HCT116 (cell line): ENCODE measurements at regions not wholly inside any gene's neighbourhood (a gene's known extent, or its start where the extent isn't known, plus 50 kb on each side); places are given as distances from the start of the nearest gene placed in this dataset.

Source experiments
- CTCF ChIP-seq, 3 experiments: fragments of 200-600 bp in 1 of 3; sonication (generic) in 1 of 3; IDR thresholded peaks in 2 of 3; conservative IDR thresholded peaks in 1 of 3; 2 replicates each; pipeline ENCODE4 v1.5.1; 2012 to 2017; ENCODE audit warnings: low read depth in 2 of 3, low read length in 2 of 3, antibody characterized with exemption in 1 of 3, borderline replicate concordance in 1 of 3, control low read depth in 1 of 3, mild to moderate bottlenecking in 1 of 3, mixed read lengths in 1 of 3, mixed run types in 1 of 3, moderate library complexity in 1 of 3; ENCODE audit not compliant: insufficient read depth in 1 of 3
- EGR1 ChIP-seq: IDR thresholded peaks from 2 replicates; pipeline ENCODE4 v1.6.1; 2012; ENCODE audit warnings: low read depth
- ELF1 ChIP-seq: IDR thresholded peaks from 2 replicates; pipeline ENCODE4 v1.6.1; 2012; ENCODE audit warnings: low read depth, borderline replicate concordance
- POLR2A ChIP-seq: IDR thresholded peaks from 2 replicates; pipeline ENCODE4 v1.7.0; 2011; ENCODE audit warnings: borderline replicate concordance; ENCODE audit not compliant: insufficient read depth, insufficient read length; ENCODE audit errors: extremely low read depth
- POLR2AphosphoS5 ChIP-seq: IDR thresholded peaks from 2 replicates; pipeline ENCODE4 v1.6.1; 2011; ENCODE audit warnings: mild to moderate bottlenecking, low read depth, low read length, moderate library complexity
- RAD21 ChIP-seq: IDR thresholded peaks from 2 replicates; pipeline ENCODE4 v1.6.1; 2012; ENCODE audit warnings: low read depth, mild to moderate bottlenecking
- SP1 ChIP-seq: IDR thresholded peaks from 2 replicates; pipeline ENCODE4 v1.6.1; 2012; ENCODE audit warnings: low read depth
- TCF7L2 ChIP-seq: IDR thresholded peaks from 2 replicates; pipeline ENCODE4 v1.7.0; 2011; ENCODE audit warnings: borderline replicate concordance, inconsistent platforms; ENCODE audit not compliant: insufficient read depth, insufficient read length; ENCODE audit errors: extremely low read depth
- YY1 ChIP-seq: IDR thresholded peaks from 2 replicates; pipeline ENCODE4 v1.6.1; 2011; ENCODE audit warnings: low read length, low read depth, moderate library complexity, mild to moderate bottlenecking; ENCODE audit not compliant: insufficient replicate concordance; ENCODE audit errors: extremely low read depth
- ZNF274 ChIP-seq: fragments of 200-500 bp; sonication (Bioruptor generic); IDR thresholded peaks from 2 replicates; pipeline ENCODE4 v1.6.1; 2014; ENCODE audit warnings: mild to moderate bottlenecking, low read depth, low read length, inconsistent platforms
- TF ChIP-seq, protein P1 (sequence below): IDR thresholded peaks from 2 replicates; pipeline ENCODE4 v1.6.1; 2012; ENCODE audit warnings: low read depth

- no peak for TF ChIP-seq CTCF (IDR thresholded peaks at IDR 0.05 in 2 of 3, conservative IDR thresholded peaks at IDR 0.05 in 1 of 3; ENCODE audit: borderline replicate concordance in 1 of 3, insufficient read depth in 1 of 3, low read depth in 2 of 3, low read length in 2 of 3)
- TF ChIP-seq EGR1: no peak
- TF ChIP-seq POLR2A: no peak
- TF ChIP-seq POLR2AphosphoS5: no peak
- no peak for TF ChIP-seq ELF1
- TF ChIP-seq TCF7L2: no peak
- TF ChIP-seq, protein P1, sequence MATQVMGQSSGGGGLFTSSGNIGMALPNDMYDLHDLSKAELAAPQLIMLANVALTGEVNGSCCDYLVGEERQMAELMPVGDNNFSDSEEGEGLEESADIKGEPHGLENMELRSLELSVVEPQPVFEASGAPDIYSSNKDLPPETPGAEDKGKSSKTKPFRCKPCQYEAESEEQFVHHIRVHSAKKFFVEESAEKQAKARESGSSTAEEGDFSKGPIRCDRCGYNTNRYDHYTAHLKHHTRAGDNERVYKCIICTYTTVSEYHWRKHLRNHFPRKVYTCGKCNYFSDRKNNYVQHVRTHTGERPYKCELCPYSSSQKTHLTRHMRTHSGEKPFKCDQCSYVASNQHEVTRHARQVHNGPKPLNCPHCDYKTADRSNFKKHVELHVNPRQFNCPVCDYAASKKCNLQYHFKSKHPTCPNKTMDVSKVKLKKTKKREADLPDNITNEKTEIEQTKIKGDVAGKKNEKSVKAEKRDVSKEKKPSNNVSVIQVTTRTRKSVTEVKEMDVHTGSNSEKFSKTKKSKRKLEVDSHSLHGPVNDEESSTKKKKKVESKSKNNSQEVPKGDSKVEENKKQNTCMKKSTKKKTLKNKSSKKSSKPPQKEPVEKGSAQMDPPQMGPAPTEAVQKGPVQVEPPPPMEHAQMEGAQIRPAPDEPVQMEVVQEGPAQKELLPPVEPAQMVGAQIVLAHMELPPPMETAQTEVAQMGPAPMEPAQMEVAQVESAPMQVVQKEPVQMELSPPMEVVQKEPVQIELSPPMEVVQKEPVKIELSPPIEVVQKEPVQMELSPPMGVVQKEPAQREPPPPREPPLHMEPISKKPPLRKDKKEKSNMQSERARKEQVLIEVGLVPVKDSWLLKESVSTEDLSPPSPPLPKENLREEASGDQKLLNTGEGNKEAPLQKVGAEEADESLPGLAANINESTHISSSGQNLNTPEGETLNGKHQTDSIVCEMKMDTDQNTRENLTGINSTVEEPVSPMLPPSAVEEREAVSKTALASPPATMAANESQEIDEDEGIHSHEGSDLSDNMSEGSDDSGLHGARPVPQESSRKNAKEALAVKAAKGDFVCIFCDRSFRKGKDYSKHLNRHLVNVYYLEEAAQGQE: no peak
- no peak for TF ChIP-seq ZNF274
- TF ChIP-seq YY1: no peak
- no peak for TF ChIP-seq SP1
- no peak for TF ChIP-seq RAD21
Measured at GRCh38 chr10:62619413-62619738, 185.1 kb upstream of the ADO start.
